Eye (tissue), 1 donor: ENCODE measurements at regions not wholly inside any gene's neighbourhood (a gene's known extent, or its start where the extent isn't known, plus 50 kb on each side); places are given as distances from the start of the nearest gene placed in this dataset.

ENCODE experiments used
- DNase-seq: peaks from one replicate; pipeline ENCODE4 v3.0.0-alpha.2; 2015

DNA sequence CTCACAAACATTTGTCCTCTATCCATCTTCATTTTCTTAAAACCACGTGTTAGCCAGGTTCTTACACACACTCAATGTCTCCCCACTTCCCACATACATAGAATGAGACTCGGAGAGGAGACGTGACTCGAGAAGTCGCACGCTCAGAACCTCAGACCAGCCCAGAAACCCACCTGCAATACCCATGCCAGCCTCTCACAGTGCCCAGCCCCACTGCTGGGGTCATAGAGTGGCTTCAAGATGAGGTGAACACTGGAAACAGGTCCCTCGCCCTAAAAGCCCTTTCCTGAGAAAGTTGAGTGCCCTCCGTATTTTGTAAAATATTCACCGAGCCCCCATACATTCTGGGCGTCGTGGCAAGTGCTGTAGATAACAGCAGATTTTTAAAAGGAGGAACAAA lies 487.4 kb downstream of the EIPR1 start:
- DNase-seq, result no peak

DNA sequence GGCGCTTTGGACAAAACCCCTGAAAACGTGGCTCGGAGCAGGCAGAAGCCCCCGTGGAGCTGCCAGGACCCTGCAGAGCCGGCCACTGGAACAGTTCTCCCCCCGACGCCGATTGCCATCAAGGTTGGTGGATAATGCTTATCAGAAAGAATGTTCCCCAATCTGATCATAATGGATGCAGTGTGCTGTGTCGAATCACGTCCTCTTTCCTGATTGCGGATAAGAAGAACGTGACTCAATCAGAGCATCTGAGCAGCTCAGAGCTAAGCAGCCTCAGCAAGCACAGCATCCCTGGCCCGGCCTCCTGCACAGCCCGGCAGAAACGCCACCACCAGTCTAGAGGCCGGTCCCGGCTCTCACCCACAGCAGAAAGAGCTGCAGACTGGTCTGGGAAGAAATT lies 488.0 kb downstream of the EIPR1 start:
- DNase-seq, result no peak

DNA sequence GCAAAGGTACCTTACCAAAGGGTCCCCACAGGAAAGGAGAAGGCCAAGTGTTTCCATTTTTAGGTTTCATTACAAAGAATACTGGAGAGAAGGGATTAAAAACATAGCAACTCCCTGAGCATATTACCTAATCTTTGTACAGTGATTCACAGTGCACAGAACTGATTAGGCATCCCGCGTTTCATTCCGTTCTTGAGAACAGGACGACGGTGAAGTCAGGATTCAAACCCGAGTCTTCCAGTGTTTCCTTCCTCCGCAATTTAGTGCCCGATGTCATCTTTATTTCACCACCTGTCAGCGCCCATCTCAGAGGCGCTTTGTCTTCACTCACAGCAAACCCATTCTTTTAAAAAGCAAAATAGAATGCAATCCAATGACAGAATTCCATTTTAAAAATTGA lies 488.5 kb downstream of the EIPR1 start:
- DNase-seq, result no peak

DNA sequence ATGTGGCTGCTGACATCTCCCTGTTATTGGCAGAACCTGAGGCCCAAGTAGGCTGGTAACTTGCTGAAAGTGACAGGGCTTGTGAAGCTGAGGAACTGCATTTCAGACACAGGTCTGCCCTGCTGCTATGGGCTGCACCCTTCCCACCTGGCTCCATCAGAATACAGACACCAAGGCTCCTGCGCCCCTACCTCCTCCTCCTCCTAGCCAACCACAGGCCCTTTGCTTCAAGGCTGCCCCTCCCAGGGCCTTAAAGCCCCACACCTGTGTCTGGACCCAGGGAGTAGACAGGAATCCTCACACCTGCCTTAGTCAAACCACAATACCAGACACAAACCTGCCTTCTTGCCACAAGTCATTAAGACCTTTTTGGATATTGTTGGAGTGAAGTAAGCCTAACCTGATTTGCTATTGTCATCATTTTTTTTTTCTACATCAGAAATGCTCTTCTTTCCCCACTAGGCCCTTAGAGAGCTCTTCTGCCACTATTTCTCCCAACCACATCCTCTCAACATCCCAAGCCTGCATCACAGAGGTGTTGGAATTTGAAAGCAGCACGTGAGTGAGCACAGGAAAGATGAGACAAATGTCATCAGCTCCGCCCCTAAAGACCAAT lies 489.7 kb downstream of the EIPR1 start:
- no peak for DNase-seq

DNA sequence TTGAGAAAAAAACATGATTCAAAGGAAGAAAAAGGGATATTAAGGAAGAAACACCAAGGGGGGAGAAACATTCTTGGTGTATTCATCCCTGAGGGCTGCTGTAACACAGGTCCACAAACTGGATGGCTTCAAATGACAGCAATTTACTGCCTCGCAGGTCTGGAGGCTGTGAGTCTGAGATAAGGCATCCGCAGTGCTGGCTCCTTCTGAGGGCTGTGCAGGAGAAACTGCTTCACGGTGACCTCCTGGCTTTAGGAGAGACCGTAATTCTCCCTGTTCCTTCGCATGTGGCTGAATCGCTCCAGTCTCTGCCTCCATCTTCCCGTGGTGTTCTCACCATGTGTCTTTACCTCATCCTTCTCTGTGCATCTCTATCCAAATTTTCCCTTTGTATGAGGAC lies 490.7 kb downstream of the EIPR1 start:
- no peak for DNase-seq

DNA sequence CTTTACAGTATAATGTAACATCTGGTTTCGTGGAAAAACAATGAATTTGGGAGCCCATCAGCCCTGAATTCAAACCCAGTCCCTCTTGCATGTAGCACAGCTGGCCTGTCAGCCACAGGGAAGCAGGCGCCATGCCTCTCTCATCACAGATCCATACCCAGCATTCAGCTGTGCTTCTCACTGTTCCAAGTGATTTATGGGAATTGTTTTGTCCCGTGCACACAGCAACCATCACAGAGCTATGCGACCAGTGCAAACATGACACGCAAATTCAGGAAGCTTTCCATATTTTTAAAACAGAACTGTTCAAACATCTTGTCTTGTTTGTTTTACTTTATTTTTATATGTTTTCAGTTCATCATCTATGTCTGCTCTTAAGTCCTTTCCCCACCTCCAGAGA lies 496.1 kb downstream of the EIPR1 start:
- no peak for DNase-seq

DNA sequence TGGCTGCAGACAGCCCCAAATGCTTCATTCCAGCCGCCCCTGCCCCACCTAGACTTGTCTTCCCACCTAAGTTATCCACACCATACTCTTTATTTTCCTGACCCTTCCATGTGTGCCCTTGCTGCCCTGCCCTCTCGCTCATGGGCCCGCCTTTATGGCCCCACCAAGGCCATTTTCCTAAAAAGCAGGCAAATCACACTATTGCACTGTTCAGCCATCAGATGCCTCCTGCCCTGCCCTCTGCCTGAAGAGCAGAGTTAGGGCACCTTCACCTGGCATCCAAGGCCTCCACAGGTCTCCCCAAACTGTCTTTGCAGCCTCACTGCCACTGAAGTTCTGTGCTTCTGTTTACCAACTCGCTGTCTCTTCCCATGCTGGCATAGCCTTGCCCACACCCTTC lies 496.7 kb downstream of the EIPR1 start:
- DNase-seq, result no peak

DNA sequence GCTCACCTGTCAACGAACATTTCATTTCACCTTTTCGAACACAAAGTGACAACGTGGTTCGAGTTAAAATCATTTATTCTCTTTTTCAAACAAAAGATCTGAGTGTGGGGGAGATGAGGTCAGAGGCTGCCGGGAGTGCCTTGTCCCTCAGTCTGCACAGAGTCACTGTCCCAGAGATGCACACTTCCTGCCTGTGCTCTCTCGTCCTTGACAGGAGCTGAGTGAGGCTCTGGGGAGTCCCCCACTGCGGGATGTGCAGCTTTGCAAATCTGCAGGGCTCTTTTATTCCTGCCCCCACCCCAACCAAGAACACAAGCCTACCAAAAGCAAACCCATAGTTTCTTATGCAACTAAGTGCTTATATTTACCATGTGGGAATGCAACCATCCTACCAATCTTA lies 497.8 kb downstream of the EIPR1 start:
- DNase-seq, result peak; percentile 29

DNA sequence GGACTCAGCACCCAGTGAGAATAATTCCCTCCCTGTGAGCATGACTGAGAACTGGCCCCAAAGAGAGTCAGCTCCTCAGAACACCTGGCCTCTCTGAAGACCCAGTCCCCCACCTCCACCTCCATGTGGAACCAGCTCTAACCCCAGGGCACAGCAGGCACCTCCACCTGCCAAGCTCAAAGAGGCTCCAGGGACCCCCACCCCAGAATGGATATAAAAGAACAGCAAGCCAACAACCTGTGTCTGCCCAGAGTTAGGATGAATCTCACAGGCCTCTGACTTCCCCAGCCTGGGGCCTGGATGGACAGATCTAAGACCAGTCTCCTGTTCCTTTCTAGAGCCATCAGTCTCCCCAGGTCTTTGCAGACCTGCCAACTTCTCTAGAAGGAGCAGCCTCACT lies 498.5 kb downstream of the EIPR1 start:
- DNase-seq, result no peak

DNA sequence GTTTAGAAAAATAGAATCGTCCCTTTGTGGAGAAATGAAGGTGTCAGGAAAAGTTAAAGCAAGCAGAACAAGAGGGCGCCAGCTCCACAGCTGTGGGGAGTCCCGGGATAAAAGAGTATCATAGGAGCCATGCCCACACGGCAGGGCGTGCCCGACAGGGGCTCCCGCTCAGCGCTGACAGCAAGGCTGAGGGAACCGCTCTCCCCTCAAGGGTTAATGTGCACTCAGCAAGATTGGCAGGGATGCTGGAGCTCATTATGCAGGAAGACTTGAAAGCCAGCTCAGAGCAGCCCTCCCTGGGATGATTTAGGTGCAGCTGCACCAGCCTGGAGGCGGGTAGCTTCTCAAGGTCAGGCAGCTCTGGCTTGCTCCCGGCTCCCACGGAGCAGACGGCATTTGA lies 500.2 kb downstream of the EIPR1 start:
- DNase-seq, result peak; percentile 41

DNA sequence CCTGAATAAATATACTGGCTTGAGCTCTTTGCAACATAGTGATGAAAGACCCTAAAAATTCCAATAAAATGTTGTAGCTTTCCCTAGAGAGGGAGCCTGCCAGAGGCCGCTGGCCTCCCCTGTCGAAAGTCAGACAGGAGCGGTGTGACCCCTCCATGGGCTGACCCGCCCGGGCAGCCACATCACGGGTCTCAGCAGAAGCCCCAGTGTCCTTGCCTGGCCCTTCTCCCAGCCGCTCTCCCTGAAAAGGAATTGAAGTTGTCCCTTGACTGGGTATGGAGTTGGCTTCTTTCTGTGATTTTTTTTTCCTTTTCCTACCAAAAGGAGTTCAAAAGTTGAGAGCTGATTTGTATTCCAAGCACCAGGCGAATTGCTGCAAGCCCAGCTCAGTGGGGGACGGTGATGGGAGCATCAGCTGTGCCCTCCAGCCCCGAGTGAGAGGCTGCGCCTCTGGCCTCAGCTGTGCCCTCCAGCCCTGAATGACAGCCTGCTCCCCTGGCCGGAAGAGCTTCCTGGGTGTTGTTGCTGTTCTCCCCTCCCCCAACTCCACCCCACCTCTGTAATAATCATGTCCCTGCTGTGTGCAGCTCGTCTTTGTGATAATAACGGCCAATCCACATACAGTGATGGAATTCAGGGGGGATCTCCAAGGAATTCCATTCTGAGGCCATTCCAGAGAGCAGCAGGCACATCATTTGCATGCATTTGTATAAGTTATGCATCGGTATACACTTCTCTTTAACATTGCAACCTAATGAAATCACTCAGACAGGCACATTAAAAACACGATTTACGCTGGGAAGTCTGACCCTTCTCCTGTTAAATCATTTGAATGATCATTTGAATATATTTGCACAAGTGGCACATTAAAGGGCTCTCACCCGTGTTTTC lies 501.0 kb downstream of the EIPR1 start:
- peak; percentile 69 for DNase-seq

DNA sequence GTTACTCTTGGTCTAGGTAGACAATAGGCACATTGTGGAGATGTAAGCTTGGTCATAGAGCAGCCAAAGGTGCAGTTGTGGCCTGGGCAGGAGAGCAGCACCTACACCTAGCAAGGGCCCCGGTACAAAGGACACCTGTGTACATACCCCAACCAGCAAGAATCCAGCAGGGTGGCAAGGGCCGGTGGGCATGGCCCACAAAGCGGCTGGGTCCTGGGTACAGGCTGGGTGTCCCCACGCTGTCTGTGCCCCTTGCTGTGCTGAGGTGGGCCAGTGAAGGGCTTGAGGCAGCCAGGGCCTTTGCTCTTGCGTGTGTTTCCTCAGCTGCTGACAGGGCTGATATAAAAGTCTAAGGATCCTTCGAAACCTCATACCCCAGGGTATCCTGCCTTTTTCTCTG lies 501.8 kb downstream of the EIPR1 start:
- no peak for DNase-seq

DNA sequence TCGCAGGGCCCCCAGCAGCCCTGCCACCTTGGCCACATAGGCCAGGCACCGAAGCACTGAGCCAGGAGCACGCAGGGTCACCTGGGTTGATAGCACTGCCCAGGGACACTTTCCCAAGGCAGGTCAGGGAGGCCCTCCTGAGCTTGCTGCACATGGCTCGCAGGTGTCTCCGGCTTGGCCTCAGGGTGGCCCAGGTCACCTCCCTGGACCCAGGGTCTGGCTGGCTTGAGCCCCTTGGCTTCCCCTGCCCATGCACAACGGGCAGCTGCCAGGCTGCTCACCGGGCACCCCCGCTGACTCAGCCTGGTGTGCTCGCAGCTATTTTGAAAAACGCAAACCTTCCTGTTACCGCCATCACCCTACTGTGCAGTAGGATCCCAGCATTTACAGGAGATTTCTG lies 502.3 kb downstream of the EIPR1 start:
- DNase-seq, result no peak

DNA sequence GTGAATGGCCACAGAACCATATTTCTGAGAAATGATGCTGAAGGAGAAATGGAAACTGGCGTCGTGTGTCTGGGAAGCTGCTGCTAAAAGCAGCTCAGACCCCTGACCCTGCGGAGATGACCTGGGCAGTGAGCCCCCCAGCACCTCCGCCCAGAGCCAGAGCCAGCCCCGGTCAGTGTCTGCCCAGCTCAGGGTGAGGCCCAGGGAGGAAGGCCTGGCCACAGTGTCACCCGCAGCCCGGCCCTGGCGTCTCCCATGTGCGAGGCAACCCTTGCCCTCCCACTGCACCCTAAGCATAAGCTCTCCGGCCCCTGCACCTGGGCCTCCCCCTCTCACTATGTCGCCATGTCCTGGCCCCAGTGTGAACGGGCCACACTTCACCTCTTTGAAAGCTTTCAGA lies 502.8 kb downstream of the EIPR1 start:
- no peak for DNase-seq

DNA sequence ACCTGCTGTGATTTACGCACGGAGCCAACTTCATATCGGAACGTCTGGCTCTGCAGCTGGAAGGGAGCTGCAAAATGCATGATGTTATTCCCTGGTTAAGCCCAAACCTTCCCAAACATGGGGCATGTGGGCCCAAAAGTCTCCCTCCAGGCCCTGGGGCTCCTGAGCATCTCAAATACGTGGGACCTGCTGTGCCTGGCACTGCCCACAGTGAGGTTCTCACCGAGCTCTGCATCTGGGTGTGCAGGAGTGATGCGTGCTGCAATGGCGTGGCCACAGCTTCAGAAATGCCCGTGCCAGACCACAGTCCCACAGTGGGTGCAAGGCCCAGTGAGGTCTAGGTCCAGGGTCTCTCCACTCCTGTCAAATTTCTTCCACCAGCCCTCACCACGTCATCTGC lies 503.3 kb downstream of the EIPR1 start:
- DNase-seq, result no peak

DNA sequence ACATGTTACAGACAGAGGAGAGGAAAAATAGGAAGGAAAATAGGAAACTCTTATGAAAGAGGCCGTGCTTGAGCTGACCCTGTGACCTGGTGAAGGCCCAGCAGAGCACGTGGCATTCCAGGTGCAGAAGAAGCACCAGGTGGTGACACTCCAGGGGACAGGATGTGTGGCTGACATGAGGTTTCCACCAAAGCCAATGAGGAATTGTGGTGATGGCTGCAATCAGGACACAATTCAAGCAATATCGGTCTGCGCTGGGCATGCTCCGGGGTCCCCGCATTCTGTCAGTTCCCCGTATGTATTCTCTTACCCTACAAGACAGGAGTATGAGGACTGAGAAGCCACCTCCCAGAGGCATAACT lies 504.2 kb downstream of the EIPR1 start:
- DNase-seq, result no peak

DNA sequence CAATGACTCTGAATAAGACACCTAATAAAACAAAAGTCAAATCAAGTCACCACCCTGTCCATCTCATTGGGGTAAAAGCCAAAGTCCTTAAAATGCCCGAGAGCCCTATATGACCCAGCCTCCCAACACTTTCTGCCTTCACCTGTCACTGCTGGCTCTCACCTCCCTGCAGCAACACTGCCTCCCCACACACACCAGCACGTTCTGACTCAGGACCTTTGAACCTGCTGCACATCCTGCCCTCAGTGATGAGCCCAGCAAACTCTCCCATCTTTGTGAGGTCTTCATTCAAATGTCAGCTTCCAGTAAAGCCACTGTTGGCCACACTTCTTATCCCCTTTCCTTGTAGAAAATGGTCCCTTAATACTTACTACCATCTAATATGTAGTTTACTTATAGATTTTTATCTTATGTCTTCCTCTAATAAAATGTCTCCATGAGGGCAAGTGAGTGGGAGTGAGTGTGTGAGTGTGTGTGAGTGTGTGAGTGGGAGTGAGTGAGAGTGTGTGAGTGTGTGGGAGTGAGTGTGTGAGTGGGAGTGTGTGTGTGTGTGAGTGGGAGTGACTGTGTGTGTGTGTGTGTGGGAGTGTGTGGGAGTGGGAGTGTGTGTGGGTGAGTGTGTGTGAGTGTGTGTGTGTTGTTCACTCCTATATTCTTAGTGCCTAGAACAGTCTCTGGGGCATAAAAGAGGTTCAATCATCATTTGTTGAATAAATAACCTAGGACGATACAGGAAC lies 504.7 kb downstream of the EIPR1 start:
- no peak for DNase-seq

DNA sequence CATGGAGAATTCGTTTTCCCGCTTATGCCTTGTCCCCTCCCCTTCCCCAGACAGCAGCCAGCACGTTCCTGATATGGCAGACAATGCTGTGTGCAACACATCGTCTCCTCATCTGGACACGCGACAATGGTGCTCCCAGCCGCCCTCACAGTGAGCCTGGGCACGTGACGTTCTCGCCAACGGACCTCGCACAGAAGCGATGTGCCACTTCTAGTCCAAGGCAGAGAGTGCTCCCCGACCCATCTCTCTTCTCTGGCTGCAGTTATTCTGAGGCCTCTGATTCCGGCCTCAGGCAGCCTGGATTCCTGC lies 505.4 kb downstream of the EIPR1 start:
- no peak for DNase-seq

DNA sequence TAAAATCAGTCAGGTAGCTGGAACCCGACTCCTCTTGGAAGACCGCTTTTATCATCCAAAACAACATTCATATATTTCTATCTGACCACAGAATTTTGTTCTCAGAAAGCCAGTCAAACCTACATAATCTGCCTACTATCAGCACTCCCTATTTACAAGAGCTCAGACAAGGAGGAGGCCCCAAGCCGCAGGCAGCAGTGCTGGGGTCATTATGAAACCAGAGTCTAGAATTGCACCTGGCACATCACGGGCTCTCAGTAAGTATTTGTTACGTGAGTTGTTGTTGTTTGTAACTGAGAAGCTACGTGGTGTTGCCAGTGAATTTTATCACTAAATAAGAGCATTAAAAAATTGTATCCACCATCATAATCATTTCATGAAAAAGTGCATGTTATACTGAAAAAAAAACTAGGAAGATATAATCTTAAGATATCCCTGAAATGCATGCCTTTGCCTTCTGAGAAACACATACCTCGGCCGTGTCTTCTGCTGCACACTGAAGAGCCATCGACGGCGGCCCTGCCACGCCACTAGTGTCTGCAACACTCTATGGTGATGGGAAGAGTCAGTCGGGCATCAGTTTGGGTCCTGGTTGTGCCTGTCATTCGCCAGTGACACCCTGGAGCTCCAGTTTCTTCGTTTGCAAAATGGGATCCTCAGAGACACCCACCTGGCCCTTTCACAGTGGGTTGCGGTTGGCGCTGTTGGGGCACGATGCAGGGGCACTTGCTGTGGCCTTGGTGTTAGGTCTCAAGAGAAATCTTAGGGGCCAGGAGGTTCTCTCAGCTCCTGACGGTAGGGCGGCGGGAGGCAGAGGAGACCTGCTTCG lies 505.9 kb downstream of the EIPR1 start:
- DNase-seq, result no peak

DNA sequence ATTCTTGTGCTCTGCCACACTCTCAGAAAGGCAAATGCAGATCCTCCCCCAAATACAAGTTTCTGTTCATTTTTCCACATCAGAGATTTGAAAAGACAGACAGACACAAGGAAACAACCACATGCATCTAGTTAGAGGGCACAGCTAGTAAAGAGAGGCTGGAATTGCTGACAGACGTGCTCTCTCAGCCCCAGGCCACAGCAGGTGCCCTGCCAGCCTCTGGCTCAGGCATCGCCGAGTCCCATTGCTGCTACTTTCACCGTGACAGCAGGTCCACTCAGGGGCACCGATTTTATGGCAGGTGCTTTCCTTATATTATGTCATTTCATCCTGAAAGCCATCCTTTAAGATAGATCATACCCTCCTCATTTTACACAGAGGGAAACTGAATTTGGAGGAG lies 507.5 kb downstream of the EIPR1 start:
- DNase-seq, result no peak

DNA sequence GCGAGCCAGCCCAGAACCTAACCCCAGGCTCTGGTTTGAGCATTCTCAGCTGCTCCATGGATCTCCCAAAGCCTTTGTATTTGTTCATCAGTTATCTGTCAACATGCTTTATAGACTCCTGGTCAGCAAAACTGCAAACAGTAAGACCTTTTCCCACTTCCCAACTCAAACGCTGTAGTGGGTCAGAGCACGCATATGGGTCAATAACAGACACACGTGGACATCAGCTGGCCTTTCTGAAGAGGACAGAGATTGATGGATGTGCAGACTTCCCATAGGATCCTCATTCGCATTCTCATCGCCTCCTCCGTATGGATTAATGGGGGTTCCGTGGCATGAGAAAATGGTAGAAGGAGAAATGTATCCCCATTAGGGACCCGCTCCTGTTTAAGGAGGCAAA lies 508.1 kb downstream of the EIPR1 start:
- DNase-seq, result no peak

DNA sequence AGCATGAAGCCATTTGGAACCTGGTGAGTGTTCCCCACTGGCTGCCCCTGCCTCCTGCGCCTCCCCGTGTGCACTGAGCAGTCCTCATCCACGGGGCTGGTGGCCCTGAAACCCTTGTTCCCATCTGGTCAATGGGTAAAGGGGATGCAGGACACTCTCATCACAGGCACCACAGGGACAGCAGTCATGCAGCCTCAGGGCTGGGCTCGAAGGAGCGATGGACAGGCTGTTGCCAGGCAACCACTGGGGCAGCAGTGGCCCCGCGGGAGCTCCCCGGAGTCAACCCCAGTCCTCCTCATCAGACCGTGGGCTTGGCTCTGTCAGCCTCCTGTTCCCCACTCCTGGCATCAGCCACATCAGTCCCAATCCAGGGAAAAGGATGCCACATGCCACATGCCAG lies 509.5 kb downstream of the EIPR1 start:
- peak; percentile 39 for DNase-seq

DNA sequence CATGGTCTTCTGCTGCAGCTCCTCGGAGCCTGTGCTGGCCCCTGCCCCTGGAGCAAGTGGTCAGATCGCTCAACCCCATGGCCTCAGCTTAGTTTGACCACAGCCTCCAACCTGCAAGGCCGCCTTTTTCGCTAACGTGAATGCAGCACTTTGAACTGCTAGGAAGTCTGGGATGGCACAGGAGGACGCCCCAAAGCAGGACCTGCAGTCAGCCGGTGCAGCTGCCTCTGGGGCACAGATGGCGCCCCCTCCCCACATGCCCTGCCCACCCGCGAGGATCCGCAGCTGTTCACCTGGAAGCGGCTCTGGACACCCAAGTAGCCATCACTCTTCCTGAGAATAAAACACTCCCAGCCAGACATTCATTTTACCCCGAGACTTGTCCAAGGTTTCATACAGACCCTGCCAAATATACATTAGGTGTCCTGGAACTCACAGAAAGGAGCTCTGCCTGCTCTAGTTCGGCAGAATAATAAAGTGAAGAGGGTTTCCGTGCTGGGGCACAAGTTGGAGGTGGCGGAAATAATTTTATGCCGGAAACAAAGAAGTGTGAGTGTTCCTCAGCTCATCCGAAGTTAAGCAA lies 510.1 kb downstream of the EIPR1 start:
- no peak for DNase-seq
